Psoas muscle (tissue), 7 donors: ENCODE measurements at regions not wholly inside any gene's neighbourhood (a gene's known extent, or its start where the extent isn't known, plus 50 kb on each side); places are given as distances from the start of the nearest gene placed in this dataset.
"Not testable (repeated sequence)": the region's sequence is repeated elsewhere in the genome, so short reads cannot be mapped to it uniquely, and the experiment has no call there.

Source experiments
- ATAC-seq, 4 donors: fragments of 200-7000 bp; cut with Tn5 transposase; one replicate each; pipeline ENCODE4 v1.9.1; 2020; ENCODE audit warnings: moderate library complexity in 3 of 4, mild to moderate bottlenecking in 2 of 4
- DNase-seq, 2 donors: peaks; one replicate each; pipeline ENCODE4 v3.0.0-alpha.2; 2020
- H3K27ac ChIP-seq: fragments of 200-600 bp; one replicate; pipeline ENCODE4 v1.8.0; 2022
- H3K27me3 ChIP-seq, 3 donors: fragments of 200-600 bp in 1 of 3; one replicate each; pipeline versions ENCODE4 v1.6.1 to v1.8.0; 2013 to 2022; ENCODE audit warnings: low read length in 2 of 3, mild to moderate bottlenecking in 2 of 3, moderate library complexity in 1 of 3; ENCODE audit not compliant: insufficient read depth in 3 of 3
- H3K36me3 ChIP-seq, 2 donors: fragments of 200-600 bp in 1 of 2; one replicate each; pipeline versions ENCODE4 v1.6.1 to v1.8.0; 2013 to 2022; ENCODE audit warnings: low read depth in 1 of 2, mild to moderate bottlenecking in 1 of 2, moderate library complexity in 1 of 2; ENCODE audit not compliant: insufficient read depth in 1 of 2
- H3K4me1 ChIP-seq: fragments of 200-600 bp; one replicate; pipeline ENCODE4 v1.8.0; 2022
- H3K4me3 ChIP-seq: fragments of 200-600 bp; one replicate; pipeline ENCODE4 v1.8.0; 2022; ENCODE audit warnings: mild to moderate bottlenecking
- H3K9me3 ChIP-seq: fragments of 200-600 bp; one replicate; pipeline ENCODE4 v1.8.0; 2022
- CTCF ChIP-seq: fragments of 200-600 bp; IDR thresholded peaks from one replicate; pipeline ENCODE4 v1.8.0; 2022; ENCODE audit warnings: antibody characterized with exemption
- WGBS, 3 donors: extraction: QIAGEN DNeasy Blood & Tissue Kit; methylation state at CpG; one replicate each; pipeline versions ENCODE4 v1.1.6 to v1.1.7; 2013; 5-methylcytosine and 5-hydroxymethylcytosine counted together
- intact Hi-C, 2 donors: fragments of 100-400 bp; cut with DNase I; formaldehyde crosslinking; loops; one replicate each; pipeline versions ENCODE4 v1.11.0 to v1.14.2; 2022
- donor health status: healthy with polysubstance abuse.
- donor health status: DM: no; HTN: no; CAD: no; lungs with moderate emphysema.
- donor health status: Bipolar disorder and iron deficiency.
- donor health status: healthy.
- donor health status: DM: yes; HTN: yes; CAD: no.
- donor health status: DM: no; HTN: no; CAD: no.
- donor health status: DM: yes; HTN: yes; CAD: no.

- Histone ChIP-seq H3K9me3 (no peaks in the 10 kb centered on the region), H3K4me1 (no peaks in the 10 kb centered on the region), H3K36me3 (no peaks in the 10 kb centered on the region), H3K27me3 (no peaks in the 10 kb centered on the region), H3K27ac (no peak overlapping the region), H3K4me3 (no peak overlapping the region)
- intact Hi-C loops: no loop called here
- WGBS, 3 donors: 45 to 50% (median 49%) methylated on average over 7 of the region's 7 CpGs
- DNase-seq (no peak), ATAC-seq (no peak)
- TF ChIP-seq CTCF: no peak
These were observed 216.5 kb upstream of the RAI14 start for GRCh38 chr5:34439601-34440000.

- H3K9me3 ChIP-seq, H3K4me1 ChIP-seq, H3K27ac ChIP-seq, H3K4me3 ChIP-seq, H3K27me3 ChIP-seq, intact Hi-C loops, DNase-seq, H3K36me3 ChIP-seq, ATAC-seq: not testable (repeated sequence)
- WGBS, 3 donors: 94 to 100% (median 97%) methylated on average over 1 of the region's 1 CpG
These were observed 214.4 kb upstream of the RAI14 start for GRCh38 chr5:34441767-34442166.

- no peak for TF ChIP-seq CTCF
- no peak overlapping the region for H3K4me3 ChIP-seq
- 31 to 49% (median 37%) methylated on average over 2 to 3 of the region's 3 CpGs for WGBS, 3 donors
These were observed 208.7 kb upstream of the RAI14 start for GRCh38 chr5:34447424-34447823.

GRCh38 chr5:34449639-34450038, 206.5 kb upstream of the RAI14 start:
- no peaks in the 10 kb centered on the region for H3K4me1 ChIP-seq
- 61 to 86% (median 73%) methylated on average over 3 of the region's 3 CpGs for WGBS, 3 donors
- no peak for TF ChIP-seq CTCF
- intact Hi-C loops: loop anchor here in 1 of 2 donors (10.0 kb wide), 1 partner anchor 455 kb away; no protein-coding TSS in a partner anchor
- H3K36me3 ChIP-seq: no peaks in the 10 kb centered on the region
- no peak overlapping the region for H3K27ac ChIP-seq
- no peak overlapping the region for H3K4me3 ChIP-seq
- H3K9me3 ChIP-seq: no peaks in the 10 kb centered on the region
- H3K27me3 ChIP-seq: peaks cover 0 to 2% (median 0%) of the 10 kb centered on the region in 3 donors
- no peak for DNase-seq
- no peak for ATAC-seq

More at GRCh38 chr5:34447424-34447823, 208.7 kb upstream of the RAI14 start:
- no peak overlapping the region for H3K27ac ChIP-seq
- H3K36me3 ChIP-seq: no peaks in the 10 kb centered on the region
- intact Hi-C loops: no loop called here
- DNase-seq (no peak), ATAC-seq (no peak)
- no peaks in the 10 kb centered on the region for H3K4me1 ChIP-seq
- no peaks in the 10 kb centered on the region for H3K9me3 ChIP-seq
- H3K27me3 ChIP-seq: peaks cover 0 to 2% (median 0%) of the 10 kb centered on the region in 3 donors

DNA sequence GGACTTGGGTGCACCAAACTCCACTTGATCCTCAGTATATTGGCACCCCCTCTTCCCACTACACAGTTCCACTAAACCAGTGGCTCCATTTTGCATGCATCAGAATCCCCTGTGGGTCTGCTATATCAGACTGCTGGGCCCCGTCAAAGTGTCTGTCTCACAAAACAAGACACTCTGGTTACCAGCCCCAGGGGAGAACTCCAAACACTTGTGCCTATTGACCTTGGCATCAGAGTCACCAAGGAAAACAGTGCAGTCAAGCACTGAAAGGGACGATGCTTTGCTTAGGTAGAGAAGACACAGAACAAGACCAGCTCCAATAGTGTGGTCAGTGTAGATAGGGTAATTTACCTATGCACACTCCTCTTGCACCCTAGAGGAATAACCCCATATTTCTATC, 205.8 kb upstream of the RAI14 start:
- no peaks in the 10 kb centered on the region for H3K4me1 ChIP-seq
- H3K27me3 ChIP-seq: peaks cover 0 to 2% (median 0%) of the 10 kb centered on the region in 3 donors
- H3K27ac ChIP-seq: no peak overlapping the region
- H3K36me3 ChIP-seq: no peaks in the 10 kb centered on the region
- 57 to 67% (median 59%) methylated on average over 2 of the region's 2 CpGs for WGBS, 3 donors
- no peak overlapping the region for H3K4me3 ChIP-seq
- ATAC-seq (no peak), DNase-seq (no peak)
- no peaks in the 10 kb centered on the region for H3K9me3 ChIP-seq
- no peak for TF ChIP-seq CTCF
- intact Hi-C loops: loop anchor here in 1 of 2 donors (10.0 kb wide), 1 partner anchor 456 kb away; no protein-coding TSS in a partner anchor
